IPS-18a (cell line): ENCODE measurements at regions not wholly inside any gene's neighbourhood (a gene's known extent, or its start where the extent isn't known, plus 50 kb on each side); places are given as distances from the start of the nearest gene placed in this dataset.

Source experiments
- H3K27ac ChIP-seq: one replicate; pipeline ENCODE4 v1.5.1; 2013; ENCODE audit warnings: low read length
- H3K27me3 ChIP-seq: one replicate; pipeline ENCODE4 v1.6.1; 2013; ENCODE audit warnings: mild to moderate bottlenecking, low read length; ENCODE audit not compliant: control insufficient read depth, insufficient read depth
- H3K36me3 ChIP-seq: one replicate; pipeline ENCODE4 v1.6.1; 2013; ENCODE audit warnings: low read depth, low read length; ENCODE audit not compliant: control insufficient read depth
- H3K4me1 ChIP-seq: one replicate; pipeline ENCODE4 v1.6.1; 2013; ENCODE audit warnings: low read depth, low read length; ENCODE audit not compliant: control insufficient read depth
- H3K4me3 ChIP-seq: one replicate; pipeline ENCODE4 v1.5.1; 2013; ENCODE audit warnings: low read length
- H3K9ac ChIP-seq: one replicate; pipeline ENCODE4 v1.6.1; 2013; ENCODE audit warnings: mild to moderate bottlenecking, low read length, moderate library complexity
- H3K9me3 ChIP-seq: one replicate; pipeline ENCODE4 v1.6.1; 2013; ENCODE audit warnings: low read depth, low read length; ENCODE audit not compliant: control insufficient read depth

- Histone ChIP-seq H3K9ac (no peak overlapping the region), H3K4me3 (no peak overlapping the region), H3K9me3 (no peaks in the 10 kb centered on the region), H3K4me1 (no peaks in the 10 kb centered on the region), H3K27me3 (no peaks in the 10 kb centered on the region), H3K27ac (no peak overlapping the region), H3K36me3 (no peaks in the 10 kb centered on the region)
Observed at GRCh38 chr14:27013678-27014077, 415.8 kb upstream of the NOVA1 start.

GRCh38 chr14:27015065-27015464 is 417.2 kb upstream of the NOVA1 start:
- Histone ChIP-seq H3K4me3 (no peak overlapping the region), H3K9me3 (no peaks in the 10 kb centered on the region), H3K27ac (no peak overlapping the region), H3K4me1 (no peaks in the 10 kb centered on the region), H3K36me3 (no peaks in the 10 kb centered on the region), H3K27me3 (no peaks in the 10 kb centered on the region), H3K9ac (no peak overlapping the region)

GRCh38 chr14:27025648-27026047 is 427.8 kb upstream of the NOVA1 start:
- H3K36me3 ChIP-seq: no peaks in the 10 kb centered on the region
- no peaks in the 10 kb centered on the region for H3K4me1 ChIP-seq
- H3K4me3 ChIP-seq: no peak overlapping the region
- H3K9ac ChIP-seq: no peak overlapping the region
- H3K27me3 ChIP-seq: no peaks in the 10 kb centered on the region
- no peak overlapping the region for H3K27ac ChIP-seq
- no peaks in the 10 kb centered on the region for H3K9me3 ChIP-seq

- no peaks in the 10 kb centered on the region for H3K36me3 ChIP-seq
- no peaks in the 10 kb centered on the region for H3K4me1 ChIP-seq
- no peak overlapping the region for H3K4me3 ChIP-seq
- no peak overlapping the region for H3K27ac ChIP-seq
- H3K9me3 ChIP-seq: no peaks in the 10 kb centered on the region
- H3K9ac ChIP-seq: no peak overlapping the region
- H3K27me3 ChIP-seq: no peaks in the 10 kb centered on the region
Observed at GRCh38 chr14:27026097-27026496, 428.3 kb upstream of the NOVA1 start.

GRCh38 chr14:27040552-27040951 is 442.7 kb upstream of the NOVA1 start:
- H3K27me3 ChIP-seq: no peaks in the 10 kb centered on the region
- H3K36me3 ChIP-seq: no peaks in the 10 kb centered on the region
- H3K27ac ChIP-seq: no peak overlapping the region
- H3K9me3 ChIP-seq: no peaks in the 10 kb centered on the region
- no peak overlapping the region for H3K9ac ChIP-seq
- H3K4me3 ChIP-seq: no peak overlapping the region
- H3K4me1 ChIP-seq: no peaks in the 10 kb centered on the region

GRCh38 chr14:27049701-27050100 is 451.9 kb upstream of the NOVA1 start:
- Histone ChIP-seq H3K9ac (no peak overlapping the region), H3K36me3 (no peaks in the 10 kb centered on the region), H3K27me3 (no peaks in the 10 kb centered on the region), H3K4me1 (no peaks in the 10 kb centered on the region), H3K4me3 (no peak overlapping the region), H3K9me3 (no peaks in the 10 kb centered on the region), H3K27ac (no peak overlapping the region)

- H3K36me3 ChIP-seq: no peaks in the 10 kb centered on the region
- H3K9me3 ChIP-seq: no peaks in the 10 kb centered on the region
- H3K9ac ChIP-seq: no peak overlapping the region
- H3K4me3 ChIP-seq: no peak overlapping the region
- H3K27ac ChIP-seq: no peak overlapping the region
- H3K4me1 ChIP-seq: no peaks in the 10 kb centered on the region
- H3K27me3 ChIP-seq: no peaks in the 10 kb centered on the region
Observed at GRCh38 chr14:27050208-27050607, 452.4 kb upstream of the NOVA1 start.

GRCh38 chr14:27056586-27056985 is 458.8 kb upstream of the NOVA1 start:
- Histone ChIP-seq H3K27ac (no peak overlapping the region), H3K36me3 (no peaks in the 10 kb centered on the region), H3K9ac (no peak overlapping the region), H3K4me3 (no peak overlapping the region), H3K4me1 (no peaks in the 10 kb centered on the region), H3K9me3 (no peaks in the 10 kb centered on the region), H3K27me3 (no peaks in the 10 kb centered on the region)

- Histone ChIP-seq H3K9ac (no peak overlapping the region), H3K36me3 (no peaks in the 10 kb centered on the region), H3K4me1 (no peaks in the 10 kb centered on the region), H3K27ac (no peak overlapping the region), H3K4me3 (no peak overlapping the region), H3K9me3 (no peaks in the 10 kb centered on the region), H3K27me3 (no peaks in the 10 kb centered on the region)
Observed at GRCh38 chr14:27061299-27061698, 463.5 kb upstream of the NOVA1 start.

GRCh38 chr14:27063959-27064358 is 466.1 kb upstream of the NOVA1 start:
- Histone ChIP-seq H3K36me3 (no peaks in the 10 kb centered on the region), H3K27me3 (no peaks in the 10 kb centered on the region), H3K9me3 (no peaks in the 10 kb centered on the region), H3K9ac (no peak overlapping the region), H3K4me1 (no peaks in the 10 kb centered on the region), H3K4me3 (no peak overlapping the region), H3K27ac (no peak overlapping the region)

GRCh38 chr14:27065886-27066285 is 468.1 kb upstream of the NOVA1 start:
- H3K4me3 ChIP-seq: no peak overlapping the region
- no peaks in the 10 kb centered on the region for H3K27me3 ChIP-seq
- no peak overlapping the region for H3K9ac ChIP-seq
- H3K9me3 ChIP-seq: no peaks in the 10 kb centered on the region
- H3K36me3 ChIP-seq: no peaks in the 10 kb centered on the region
- no peak overlapping the region for H3K27ac ChIP-seq
- no peaks in the 10 kb centered on the region for H3K4me1 ChIP-seq

GRCh38 chr14:27067961-27068360 is 470.1 kb upstream of the NOVA1 start:
- Histone ChIP-seq H3K4me1 (no peaks in the 10 kb centered on the region), H3K4me3 (no peak overlapping the region), H3K9ac (no peak overlapping the region), H3K27ac (no peak overlapping the region), H3K36me3 (no peaks in the 10 kb centered on the region), H3K9me3 (no peaks in the 10 kb centered on the region), H3K27me3 (no peaks in the 10 kb centered on the region)
